Suppressor macrophage (primary cell): ENCODE measurements at regions not wholly inside any gene's neighbourhood (a gene's known extent, or its start where the extent isn't known, plus 50 kb on each side); places are given as distances from the start of the nearest gene placed in this dataset.

ENCODE experiments used
- DNase-seq, 4 experiments: peaks; one replicate each; pipeline ENCODE4 v3.0.0-alpha.2; 2020 to 2022

DNA sequence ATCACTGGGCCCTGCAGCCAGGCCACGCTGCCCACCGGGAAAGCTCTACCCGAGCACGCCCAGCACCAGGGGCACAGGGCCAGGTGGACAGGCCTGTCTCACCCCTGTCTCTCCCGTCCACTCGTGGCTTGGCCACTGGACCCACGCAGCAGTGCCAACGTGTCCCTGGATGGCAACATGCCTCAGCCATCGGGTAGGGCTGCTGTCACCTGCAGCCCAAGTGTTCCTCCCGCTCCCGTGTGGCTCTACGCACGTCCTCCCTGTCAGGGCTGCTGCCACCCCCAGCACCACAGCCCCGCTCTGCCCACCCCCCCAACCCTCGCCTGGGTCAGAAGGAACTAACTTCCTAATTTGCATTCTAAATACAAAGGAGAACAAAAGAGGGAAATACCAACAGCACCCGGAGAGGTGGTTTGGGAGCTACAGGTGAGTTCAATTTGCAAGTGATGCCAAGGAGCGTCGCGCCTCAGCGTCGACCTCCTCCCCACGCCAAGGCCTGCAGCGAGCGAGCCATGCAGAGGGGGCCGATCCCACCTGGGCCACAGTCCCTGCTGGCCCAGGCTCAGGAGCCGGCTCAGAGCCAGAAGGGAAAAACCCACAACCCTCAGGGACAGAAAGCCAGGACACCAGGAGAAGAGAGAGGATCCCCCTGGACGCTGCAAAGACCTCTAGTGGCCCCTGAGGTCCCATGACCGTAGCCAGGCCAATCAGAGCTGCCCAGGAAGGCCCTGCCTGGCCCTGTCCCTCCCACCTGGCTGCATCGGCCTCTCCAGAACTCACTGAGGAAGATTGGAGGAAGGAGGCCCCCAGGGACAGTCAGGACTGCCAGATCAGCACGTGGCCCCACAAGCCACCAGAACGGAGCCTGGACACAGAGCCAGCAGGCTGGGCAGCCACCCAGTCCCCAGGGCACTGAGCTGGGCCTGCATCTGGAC, 128.4 kb upstream of the SPACA7 start:
- DNase-seq = no peak

DNA sequence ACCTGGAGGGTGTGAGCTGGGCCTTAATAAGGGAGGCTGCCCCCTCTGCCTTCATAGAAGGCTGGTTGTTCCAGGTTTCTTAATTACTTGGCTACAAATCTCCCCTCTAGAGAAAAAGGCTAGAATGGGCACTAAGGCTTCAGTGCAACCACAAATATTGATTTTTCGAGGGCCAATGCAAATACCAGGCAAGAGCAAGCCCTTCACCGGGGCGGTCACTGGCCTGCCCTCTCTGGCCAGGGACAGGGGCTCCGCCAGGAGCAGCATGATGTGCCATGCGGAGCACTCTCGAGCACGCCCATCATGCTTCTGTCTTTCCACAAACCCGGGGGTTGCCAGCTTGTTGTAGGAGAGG, 127.8 kb upstream of the SPACA7 start:
- no peak for DNase-seq

DNA sequence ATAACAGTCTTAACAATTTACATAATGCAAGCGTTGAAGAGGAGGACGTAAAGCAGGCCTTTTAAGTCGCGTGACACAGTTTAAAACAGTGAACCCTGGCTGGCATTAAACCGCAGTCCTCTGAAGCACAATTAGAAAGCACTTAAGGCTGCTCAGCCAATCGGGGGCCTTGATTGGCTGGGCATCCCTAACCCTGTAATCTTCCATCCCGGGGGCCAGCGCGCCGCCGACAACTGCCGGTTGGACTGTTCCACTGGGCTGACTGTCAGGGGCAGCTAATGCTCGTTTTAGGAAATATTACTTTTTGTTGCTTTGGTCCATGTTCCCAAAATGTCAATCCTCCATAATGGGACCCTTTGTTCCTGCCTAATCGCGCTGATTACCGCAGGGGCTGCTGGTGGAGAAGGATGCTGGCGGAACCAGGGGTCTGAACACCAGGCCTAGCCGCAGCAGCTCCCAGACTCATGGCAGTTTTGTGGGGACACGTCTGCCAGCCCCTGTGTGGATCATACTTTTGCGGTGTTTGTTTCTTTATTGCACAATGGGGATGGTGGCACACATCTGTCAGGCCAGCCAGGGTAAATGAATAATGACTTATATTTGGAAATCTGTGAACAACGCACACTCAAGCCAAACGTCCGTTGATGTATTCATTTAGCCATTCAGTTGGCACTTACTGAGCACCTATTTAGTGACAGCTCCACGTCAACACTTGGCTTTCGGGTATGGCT, 127.1 kb upstream of the SPACA7 start:
- DNase-seq = no peak

DNA sequence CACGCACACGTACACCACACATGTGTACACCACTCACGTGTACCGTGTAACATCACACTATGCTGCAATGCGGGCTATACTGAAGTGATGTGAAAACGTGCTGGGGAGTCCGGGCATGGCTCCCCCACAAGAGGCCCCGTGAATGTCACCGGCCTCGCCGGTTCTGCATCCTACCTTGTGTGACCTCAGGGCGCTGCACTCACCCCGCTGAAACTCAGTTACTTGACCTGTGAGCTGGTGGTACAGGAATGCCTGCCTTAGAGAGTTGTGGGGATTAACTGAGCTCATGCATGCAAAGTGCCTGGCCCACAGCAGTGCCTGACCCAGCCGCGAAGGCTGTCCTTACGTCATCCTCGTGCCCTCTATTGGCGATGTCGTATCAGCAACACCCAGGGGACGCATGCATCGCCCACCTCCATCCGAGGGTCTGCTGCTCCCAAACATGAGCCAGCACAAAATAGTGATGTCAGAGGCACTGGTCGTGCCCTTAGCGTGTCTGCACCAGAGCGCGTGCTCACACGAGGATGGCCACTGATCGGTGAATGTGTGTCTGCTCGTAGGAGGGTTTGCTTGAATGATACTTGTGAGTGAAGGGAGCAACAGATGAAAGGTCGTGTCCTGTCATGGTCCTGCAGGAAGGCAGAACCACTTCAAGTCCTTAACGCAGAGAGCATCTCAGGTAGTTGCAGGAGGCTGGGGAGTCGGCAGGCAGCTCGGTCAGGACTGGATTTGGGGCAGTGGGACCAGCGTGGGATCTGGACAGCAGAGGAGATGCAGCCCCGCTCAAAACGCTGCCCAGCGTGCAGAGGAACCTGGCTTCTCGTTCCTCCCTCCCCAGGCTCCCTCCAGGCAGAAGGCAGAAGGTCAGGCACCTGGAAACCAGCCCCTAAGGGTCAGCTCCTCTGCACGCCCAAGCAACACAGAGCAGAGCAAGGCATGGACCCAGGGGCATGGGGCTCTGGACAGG, 126.2 kb upstream of the SPACA7 start:
- DNase-seq = no peak

DNA sequence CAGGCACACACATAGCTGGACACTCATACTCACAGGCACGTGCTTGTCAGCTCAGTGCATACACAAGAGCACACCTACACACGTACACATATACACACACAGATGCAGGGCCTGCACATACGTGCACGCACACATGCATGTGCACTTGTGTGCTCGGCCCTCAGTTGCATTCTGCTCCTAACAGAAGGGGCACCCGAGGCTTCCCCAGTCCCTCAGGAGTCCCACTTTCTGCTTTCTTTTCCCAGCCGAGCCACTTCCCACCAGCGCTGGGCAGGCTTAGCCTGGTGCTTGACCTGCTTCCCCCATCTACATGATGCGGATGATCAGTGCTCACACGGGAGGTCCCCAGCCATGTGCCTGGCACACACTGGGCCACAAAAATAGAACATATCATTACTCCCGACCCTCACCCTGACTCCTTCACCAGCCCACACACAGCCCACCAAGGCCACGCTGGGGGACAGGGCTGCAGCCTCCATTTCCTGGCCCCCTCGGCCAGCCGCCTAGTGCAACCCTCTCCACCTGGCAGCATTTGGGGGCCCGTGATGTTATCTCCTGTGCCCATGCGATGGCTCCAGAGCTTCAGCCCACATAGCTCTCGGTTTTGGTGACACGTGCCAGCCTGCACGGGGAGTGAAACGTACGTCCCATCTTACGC, 125.2 kb upstream of the SPACA7 start:
- no peak for DNase-seq

DNA sequence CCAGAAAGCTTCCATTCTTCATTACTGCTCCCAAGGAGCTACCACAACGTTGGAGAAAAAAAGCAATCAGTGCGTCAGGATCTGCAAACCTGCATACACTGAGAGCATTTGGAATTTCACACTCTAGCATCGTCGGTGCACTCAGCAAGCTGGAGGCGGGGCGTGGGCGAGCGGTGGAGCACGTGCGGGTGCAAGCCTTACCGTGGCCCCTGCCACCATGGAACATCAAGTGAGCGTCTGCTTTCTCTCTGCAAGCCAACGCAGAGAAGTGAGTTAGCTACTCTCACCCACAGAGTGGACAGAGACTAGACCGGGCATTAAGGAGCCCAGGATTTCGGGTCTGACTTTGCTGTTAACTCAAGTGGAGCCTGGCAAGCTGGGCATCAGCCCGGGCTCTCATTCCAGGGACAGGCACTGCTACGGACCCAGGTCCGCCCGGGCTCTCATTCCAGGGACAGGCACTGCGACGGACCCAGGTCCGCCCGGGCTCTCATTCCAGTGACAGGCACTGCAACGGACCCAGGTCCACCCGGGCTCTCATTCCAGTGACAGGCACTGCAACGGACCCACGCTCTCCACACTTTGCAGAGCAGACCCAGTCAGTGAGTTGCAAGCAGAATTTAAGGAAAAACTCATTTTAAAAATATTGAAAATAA, 124.1 kb upstream of the SPACA7 start:
- DNase-seq = no peak

DNA sequence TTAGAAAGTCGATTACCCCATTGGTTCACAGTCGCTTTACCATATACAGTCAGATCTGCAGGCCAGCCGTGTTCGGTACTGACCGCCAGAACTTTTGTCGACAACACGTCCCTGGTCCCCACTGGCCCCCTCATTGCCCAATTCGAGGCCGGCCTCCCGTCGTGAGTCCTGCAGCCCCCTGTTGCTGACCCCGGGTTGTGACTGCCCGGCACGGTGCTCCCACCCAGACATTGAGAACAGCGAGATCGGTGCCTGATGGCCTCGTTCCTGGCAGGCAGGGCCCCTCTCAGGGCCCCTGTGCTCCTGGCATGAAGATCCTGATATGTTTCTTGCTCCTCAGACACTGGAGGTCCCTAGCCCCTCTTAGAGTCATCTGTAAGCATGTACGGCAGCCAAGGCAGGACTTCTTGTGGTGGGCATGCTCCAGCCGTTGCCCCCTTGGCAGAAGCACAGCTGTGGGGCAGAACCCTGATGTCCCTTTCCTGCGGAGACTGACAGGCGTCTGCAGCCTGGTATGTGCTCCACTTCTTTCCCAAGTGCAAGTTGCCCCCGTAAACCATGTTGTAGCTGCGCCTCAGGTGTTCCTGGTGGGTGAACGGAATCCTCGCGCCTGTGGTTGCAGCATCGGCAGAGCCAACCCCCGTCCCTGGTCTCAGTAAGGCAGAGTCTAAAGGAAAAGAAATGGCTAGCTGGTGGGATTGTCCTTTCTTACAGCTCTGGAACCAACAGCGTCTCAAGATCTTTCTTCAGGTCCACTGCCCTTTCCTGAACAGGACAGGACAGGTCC, 123.2 kb upstream of the SPACA7 start:
- DNase-seq = no peak

DNA sequence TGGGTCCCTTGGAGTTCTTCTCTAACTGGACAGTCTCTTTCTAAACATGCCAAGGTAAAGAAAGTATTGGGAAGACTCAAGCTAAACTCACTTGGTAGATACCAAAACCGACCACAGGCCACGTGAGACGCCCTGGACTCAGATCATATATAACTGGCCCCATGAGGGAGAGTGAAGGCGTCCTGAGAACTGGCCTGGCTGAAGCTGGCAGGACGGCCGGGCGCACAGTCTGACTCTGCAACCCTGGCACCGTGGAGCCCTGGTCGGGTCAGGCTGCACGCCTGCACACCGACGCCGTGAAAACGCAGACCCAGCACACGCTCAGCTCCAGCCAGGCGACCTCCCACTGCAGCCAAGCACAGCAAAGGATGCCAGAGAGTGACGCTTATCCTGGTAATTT, 122.5 kb upstream of the SPACA7 start:
- no peak for DNase-seq

DNA sequence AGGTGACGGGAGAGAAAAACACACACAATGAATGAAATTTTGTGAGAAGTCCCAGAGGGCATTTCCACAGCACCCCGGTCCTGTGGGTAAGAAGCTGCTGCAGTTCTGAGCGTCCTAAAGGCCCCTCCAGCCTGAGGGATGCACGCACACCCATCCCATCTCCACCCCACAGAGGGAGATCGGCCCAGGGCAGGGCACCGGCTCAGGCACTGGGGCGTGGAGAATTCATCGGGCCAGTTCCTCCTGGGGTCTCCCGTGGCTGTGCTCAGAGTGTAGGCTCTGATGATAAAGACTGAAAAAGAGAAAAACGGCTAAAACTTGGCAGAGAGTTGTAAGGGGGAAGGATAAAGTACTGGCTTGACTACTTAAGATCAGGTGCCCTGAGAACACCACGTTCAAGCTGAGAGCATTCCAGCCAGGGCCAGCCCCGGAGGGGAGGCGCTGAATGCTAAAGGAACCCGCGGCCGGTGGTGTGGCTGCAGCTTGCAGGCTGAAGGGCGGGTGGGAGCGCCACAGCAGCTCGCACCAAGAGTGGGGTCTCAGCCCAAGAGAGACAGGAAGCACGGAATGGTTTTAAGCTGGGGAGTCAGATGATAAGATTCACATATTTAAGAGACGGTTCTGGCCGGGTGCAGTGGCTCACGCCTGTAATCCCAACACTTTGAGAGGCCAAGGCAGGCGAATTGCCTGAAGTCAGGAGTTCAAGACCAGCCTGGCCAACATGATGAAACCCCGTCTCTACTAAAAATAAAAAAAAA, 121.9 kb upstream of the SPACA7 start:
- no peak for DNase-seq

DNA sequence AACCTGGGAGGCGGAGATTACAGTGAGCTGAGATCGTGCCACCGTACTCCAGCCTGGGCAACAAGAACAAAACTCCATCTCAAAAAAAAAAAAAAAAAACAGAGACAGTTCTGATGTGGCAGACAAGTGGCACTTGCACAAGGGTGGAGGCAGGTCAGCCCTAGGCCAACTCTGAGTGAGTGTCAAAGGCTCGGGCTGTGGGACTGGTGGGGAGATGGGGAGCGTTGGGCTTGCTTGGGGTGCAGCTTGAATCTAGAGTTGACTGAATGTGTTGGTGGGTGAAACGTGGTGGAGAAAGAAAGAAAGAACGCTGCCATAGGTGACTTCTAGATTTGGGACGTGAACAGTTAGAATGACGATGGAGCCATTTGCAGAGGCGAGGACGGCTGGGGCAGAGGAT, 121.3 kb upstream of the SPACA7 start:
- DNase-seq = no peak

DNA sequence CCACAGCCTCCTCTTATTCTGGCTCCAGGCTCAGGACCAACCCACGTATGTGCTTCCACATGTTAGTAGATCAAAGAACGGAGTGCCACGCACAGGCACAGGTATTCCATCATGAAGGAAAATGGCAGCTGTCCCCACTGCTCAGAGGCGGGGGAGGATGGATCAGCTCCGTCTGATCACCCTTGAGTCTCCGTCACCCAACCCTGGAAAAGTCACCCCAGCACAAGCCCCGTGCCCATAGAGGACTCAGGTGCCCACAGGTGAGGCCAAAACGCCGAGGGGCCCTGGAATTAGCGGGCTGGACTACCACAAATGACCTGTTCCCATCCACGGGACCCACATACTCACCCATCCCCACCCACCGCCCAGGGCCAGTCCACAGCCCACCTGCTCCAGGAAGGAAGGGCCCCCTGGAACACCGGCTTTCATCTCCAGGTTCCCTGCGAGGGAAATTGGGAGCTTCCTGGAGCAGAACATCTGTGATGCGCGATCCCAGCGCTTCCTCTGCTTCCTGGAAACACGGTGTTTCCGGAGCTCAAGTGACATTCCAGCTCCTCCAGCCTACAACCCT, 120.5 kb upstream of the SPACA7 start:
- no peak for DNase-seq

DNA sequence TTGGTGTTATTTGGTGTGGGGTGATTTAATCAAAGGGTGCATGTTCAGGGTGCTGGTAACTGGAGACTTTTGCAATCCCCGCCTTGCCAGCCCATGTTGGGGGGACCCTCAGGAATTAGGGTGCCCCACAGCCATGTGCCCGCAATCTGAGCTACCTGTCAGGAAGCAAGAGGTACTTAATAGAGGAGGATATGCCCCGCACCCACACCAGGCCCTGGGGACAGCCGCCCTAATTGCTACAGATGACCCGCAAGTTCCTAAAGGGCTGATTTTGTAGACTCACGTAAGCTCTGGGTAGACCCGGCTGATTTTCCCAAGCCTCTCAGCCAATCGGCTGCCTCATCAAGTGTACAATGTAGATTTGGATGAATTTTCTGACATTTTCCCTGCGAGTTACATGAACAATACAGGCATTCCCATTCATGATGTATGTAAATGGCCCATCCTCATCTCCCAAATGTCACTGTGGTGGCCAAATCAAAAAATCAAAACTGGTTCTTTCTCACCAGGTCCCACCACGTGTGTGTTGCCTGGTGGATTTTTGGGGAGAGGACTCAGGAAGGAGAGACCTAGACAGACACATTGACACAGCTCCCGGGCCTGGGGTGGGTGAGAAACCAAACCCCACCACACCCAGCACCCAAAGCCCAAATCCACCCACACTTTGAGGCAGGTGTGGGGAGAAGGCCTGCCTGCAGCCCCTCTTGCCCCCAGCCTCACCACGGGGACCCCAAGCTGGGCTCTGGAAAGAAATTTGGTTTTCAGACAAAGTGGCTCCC, 119.2 kb upstream of the SPACA7 start:
- DNase-seq = no peak

DNA sequence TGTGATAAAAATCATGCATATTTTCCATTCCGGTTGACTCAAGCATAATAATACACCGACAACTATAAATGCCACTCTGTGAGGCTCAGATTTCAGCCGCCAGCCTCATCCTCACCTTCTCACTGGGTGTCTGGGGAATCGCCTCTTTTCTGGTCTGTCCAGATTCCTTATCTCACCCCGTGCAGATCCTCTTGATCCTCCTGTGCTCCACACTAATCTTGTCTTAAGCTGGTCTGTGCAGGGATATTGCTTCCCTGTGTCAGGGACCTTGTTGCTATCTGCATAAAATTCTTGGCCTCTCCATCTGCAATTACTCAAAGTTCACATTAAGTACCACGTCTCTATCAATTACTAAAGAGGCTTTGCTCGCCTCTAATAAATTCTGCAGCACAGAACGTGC, 116.6 kb upstream of the SPACA7 start:
- no peak for DNase-seq

DNA sequence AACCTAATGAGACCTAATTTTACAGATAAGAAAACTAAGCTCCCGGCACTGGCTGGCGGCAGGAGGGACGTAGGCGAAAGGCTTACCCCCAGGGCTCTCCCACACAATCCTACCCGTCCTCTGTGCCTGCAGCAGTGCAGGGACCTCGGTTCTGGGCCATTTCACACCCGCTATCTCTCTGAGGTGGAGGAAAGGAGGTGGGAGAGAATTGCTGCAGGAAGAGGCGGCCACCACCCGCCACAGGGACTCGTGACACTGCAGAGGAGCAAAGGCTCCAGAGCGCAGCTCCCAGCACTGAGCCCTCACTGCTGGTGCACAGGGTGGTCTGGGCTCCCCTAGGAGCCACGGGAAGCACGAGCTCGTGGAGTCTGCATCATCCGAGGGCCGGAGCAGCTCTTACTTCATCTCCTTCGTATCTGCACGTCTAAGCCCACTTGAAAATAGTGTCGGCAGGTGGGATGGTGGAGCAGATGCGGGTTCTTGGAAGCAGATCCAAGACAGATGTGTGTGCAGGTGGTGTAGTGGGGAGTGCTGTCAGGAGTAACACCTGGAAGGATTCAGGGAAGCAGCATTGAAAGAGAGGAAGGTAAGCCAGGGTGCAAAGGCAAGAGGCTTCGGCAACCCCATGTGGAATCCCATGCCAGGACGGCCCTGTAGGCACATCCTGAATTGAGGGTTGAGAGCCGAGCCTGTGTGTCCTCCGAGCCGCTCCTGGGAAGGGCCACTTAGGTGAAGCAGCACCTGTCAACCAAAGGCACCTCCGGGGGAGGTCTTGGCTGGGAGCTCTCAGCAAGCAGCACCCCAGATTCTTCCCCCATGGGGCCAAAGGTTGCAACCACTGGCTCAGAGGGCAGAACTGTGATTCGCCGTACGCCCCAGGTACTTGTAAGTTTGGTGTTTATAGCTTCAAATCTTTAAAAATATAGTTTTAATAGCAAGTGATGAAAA, 115.8 kb upstream of the SPACA7 start:
- DNase-seq = no peak

DNA sequence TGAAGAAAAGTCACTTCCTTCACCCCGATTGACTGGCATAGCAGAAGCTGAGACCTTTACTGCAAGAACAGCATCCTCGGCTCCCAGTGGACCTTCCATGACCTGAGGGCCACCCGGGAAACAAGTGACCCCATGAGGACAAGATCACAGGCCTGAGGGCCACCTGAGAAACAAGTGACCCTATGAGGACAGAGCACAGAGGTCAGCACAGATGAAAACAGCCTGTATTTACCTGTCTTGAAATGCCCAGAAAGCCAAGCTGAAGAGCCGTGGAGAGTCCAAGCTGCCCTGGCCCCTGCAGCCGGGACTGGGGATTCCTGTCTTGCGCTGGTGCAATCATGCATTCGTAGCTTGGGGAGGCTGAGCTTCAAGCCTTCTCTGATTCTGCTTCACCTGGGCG, 114.2 kb upstream of the SPACA7 start:
- no peak for DNase-seq

DNA sequence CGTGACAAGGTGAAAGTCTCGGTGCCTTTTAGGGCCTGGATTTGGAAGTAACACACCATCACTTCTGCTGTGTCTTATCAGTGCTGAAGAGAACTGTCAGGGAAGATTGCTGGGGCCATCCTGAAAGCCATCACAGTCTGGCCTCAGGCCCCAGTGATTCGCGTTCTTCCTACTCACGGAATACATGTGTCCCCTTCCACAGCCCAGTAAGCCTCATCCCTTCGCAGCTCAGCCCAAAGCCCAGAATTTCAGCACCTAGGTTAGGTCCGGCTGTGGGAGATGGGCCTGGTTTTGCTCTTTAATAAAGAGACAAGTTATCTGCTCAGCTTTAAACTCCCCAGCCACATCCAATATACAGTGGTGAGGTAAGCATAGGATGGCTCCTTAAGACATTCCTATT, 113.0 kb upstream of the SPACA7 start:
- no peak for DNase-seq

DNA sequence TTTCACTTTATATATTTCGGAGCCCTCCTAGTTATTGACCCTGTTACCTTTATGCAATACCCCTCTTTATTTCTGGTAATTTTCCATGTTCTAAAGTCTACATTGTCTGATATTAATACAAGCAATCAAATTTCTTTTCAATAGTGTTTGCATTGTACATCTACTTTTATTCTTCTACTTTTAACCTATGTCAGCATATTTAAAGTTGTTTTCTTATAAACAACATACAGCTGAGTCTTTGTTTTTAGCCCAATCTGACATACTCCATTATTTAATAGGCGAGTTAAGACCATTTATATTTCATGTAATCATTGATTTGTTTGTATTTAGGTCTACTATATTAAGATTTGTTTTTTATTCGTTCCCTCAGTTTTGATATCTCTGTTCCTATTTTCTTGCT, 108.5 kb upstream of the SPACA7 start:
- no peak for DNase-seq

DNA sequence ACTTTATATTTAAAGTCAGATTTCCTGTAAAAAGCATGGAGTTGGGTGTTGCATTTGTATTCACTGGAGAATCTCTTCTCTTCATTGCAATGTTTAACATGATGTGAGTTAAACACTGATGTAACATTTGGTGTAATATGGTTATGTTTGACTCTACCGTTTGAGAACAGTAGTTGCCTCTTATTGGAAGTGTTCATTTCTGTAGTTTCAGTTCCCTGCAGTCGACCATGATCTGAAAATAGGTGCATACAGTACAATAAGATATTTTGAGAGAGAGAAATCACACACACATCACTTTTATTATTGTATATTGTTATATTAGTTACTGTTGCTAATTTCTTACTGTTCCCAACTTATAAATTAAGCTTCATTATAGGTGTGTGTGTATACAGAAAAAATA, 105.2 kb upstream of the SPACA7 start:
- DNase-seq = no peak
